ENCODE measurements at regions not wholly inside any gene's neighbourhood (a gene's known extent, or its start where the extent isn't known, plus 50 kb on each side); places are given as distances from the start of the nearest gene placed in this dataset.

DNA sequence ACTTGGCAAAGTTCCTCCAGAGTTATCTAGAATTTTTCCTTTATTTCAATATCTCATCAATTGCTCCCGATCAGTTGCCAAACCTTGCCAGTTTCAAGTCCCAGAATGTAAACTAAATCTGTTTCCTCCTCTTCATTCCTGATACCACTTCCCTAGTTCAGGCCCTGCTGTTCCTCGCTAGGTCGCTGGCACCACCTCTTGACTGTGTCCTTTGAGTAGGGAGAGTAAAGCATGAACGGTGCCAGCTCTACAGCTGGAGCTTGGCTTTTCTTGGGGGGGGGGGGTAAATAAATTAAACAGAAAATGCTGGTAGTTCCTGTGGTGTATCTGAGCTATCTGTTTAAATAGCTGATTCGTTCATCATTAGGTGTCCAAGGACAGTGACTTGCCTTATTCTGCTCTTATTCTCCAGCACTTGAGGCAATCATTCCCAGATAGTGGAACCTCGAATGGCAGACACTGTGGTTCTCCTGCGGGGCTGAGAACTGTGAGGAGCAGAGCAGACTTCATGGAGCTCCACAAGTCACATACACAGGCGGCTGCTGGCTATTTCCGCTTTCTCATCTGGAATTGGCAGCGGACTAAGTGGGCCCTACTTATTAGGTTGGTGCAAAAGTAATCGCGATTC lies 168.3 kb upstream of the FAT1 start:
- H3K4me3 Mint-ChIP-seq (ENCODE audit: low read depth): no peak overlapping the region

DNA sequence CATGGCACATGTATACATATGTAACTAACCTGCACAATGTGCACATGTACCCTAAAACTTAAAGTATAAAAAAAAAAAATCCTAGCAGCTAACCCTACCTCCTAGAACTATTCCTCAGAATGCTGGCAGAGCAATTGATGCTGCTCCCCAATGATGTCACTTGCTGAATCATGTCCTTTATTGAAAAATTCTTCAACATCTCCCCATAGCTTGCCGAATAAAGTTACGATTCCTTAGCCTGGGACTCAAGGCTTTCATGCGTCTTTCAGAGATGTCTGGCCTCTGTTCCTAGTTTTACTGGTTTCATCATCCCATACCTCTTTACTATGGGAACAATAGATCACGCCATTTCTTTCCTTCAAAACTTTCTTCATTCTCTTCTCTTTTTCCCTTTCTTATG lies 174.7 kb upstream of the FAT1 start:
- Mint-ChIP-seq H3K36me3 (ENCODE audit: low read depth) (no peaks in the 10 kb centered on the region), H3K4me1 (ENCODE audit: low read depth) (no peaks in the 10 kb centered on the region), H3K27me3 (ENCODE audit: low read depth) (no peaks in the 10 kb centered on the region), H3K9me3 (peaks cover 37% of the 10 kb centered on the region), H3K4me3 (ENCODE audit: low read depth) (no peak overlapping the region), H3K27ac (no peak overlapping the region)
- no peak for DNase-seq (ENCODE audit: low spot score)
- intact Hi-C loops (cut with micrococcal nuclease): no loop called here

More for the DNA sequence above, 168.3 kb upstream of the FAT1 start:
- Mint-ChIP-seq H3K36me3 (ENCODE audit: low read depth) (no peaks in the 10 kb centered on the region), H3K9me3 (peaks cover 45% of the 10 kb centered on the region), H3K27ac (no peak overlapping the region), H3K4me1 (ENCODE audit: low read depth) (no peaks in the 10 kb centered on the region), H3K27me3 (ENCODE audit: low read depth) (no peaks in the 10 kb centered on the region)
- no peak for DNase-seq (ENCODE audit: low spot score)
- intact Hi-C loops (cut with micrococcal nuclease): no loop called here

DNA sequence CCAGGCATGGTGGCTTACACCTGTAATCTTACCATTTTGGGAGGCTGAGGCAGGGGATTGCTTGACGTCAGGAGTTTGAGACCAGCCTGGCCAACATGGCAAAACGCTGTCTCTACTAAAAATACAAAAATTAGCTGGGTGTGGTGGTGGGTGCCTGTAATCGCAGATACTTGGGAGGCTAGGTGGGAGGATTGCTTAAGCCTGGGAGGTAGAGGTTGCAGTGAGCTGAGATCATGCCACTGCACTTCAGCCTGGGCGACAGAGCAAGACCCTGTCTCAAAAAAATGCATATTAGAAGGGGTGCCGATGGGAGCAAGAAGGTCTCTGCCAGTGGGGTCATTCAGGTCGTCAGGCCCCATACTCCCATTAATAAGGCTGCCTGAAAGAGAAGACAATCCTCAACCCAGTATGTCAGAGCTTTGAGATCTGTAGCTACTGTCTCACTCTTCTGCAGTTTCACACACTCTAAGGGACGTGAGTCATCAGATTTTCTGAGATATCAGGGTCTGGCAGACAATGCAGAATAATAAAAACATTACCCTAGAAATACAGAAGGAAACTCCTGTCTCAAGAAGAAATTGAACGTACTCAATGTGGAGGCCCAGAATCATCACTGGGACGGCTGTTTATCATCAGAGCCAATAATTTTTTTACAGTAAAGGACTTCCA lies 176.7 kb upstream of the FAT1 start:
- no peak for DNase-seq (ENCODE audit: low spot score)
- Mint-ChIP-seq H3K27ac (no peak overlapping the region), H3K27me3 (ENCODE audit: low read depth) (no peaks in the 10 kb centered on the region), H3K4me1 (ENCODE audit: low read depth) (no peaks in the 10 kb centered on the region), H3K9me3 (peaks cover 21% of the 10 kb centered on the region), H3K4me3 (ENCODE audit: low read depth) (no peak overlapping the region), H3K36me3 (ENCODE audit: low read depth) (no peaks in the 10 kb centered on the region)
- intact Hi-C loops (cut with micrococcal nuclease): no loop called here

DNA sequence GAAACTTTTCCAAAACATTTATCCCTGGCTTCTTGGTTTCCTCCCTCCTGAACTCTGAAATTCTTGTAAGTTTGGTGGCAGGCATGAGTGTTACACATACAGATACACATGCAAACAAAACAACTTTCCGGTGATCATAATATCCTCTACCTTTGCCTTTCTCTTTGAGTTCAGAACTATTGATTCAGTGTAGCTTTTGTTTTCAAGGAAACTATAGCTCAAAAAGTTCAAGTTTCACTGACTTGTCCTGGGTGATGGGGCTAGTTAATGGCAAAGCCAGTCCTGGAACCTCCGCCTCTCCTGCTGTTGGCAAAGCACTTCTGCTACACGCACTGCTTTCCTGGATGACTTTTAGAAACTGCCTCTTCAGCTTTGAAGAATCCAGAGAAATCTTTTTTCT lies 177.3 kb upstream of the FAT1 start:
- Mint-ChIP-seq H3K4me1 (ENCODE audit: low read depth) (no peaks in the 10 kb centered on the region), H3K27me3 (ENCODE audit: low read depth) (no peaks in the 10 kb centered on the region), H3K27ac (no peak overlapping the region), H3K36me3 (ENCODE audit: low read depth) (no peaks in the 10 kb centered on the region), H3K9me3 (peaks cover 24% of the 10 kb centered on the region), H3K4me3 (ENCODE audit: low read depth) (no peak overlapping the region)
- no peak for DNase-seq (ENCODE audit: low spot score)
- intact Hi-C loops (cut with micrococcal nuclease): no loop called here

DNA sequence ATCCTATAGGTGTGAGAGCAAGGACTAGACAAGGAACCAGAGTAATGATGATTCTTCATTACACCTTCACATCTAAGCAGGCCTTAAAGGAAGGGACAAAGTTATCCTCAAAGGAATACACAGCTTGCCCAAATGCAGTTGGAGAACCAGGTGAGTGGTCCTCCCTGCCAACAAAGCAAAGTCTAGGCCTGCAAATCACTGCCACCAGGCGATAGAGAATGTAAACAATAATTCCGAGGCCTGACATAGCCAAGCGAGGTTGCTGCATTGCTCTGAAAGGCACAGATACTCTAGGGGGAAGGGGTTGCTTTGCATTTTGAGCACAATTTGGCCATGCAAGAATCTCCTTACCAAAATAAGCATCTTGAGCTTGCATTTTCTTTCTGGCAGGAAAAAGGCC lies 178.2 kb upstream of the FAT1 start:
- H3K9me3 Mint-ChIP-seq: peaks cover 22% of the 10 kb centered on the region
- intact Hi-C loops (cut with micrococcal nuclease): no loop called here
- no peak overlapping the region for H3K27ac Mint-ChIP-seq
- H3K4me3 Mint-ChIP-seq (ENCODE audit: low read depth): no peak overlapping the region
- no peaks in the 10 kb centered on the region for H3K36me3 Mint-ChIP-seq (ENCODE audit: low read depth)
- no peaks in the 10 kb centered on the region for H3K4me1 Mint-ChIP-seq (ENCODE audit: low read depth)
- DNase-seq (ENCODE audit: low spot score): no peak
- no peaks in the 10 kb centered on the region for H3K27me3 Mint-ChIP-seq (ENCODE audit: low read depth)

DNA sequence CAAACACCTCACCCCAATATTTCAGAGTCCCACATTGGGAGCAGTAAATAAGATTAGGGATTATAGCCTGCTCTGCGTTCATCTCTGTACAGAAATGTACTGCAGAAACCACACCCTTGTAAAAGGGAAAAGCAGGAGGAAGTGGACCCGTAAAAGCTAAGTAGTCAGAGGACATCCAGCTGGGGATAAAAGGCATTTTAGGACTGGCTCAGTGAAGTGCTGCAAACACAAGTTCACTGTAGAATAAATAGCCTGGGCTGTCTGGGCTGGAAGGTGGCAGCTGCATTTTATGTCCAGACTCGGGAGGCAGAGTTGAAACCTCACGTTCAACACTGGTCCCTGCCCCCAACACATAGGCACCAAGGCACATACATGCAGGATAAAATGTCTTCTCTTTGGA lies 178.7 kb upstream of the FAT1 start:
- intact Hi-C loops (cut with micrococcal nuclease): no loop called here
- Mint-ChIP-seq H3K4me3 (ENCODE audit: low read depth) (no peak overlapping the region), H3K9me3 (peaks cover 23% of the 10 kb centered on the region), H3K36me3 (ENCODE audit: low read depth) (no peaks in the 10 kb centered on the region), H3K27me3 (ENCODE audit: low read depth) (no peaks in the 10 kb centered on the region), H3K4me1 (ENCODE audit: low read depth) (no peaks in the 10 kb centered on the region), H3K27ac (no peak overlapping the region)
- no peak for DNase-seq (ENCODE audit: low spot score)

DNA sequence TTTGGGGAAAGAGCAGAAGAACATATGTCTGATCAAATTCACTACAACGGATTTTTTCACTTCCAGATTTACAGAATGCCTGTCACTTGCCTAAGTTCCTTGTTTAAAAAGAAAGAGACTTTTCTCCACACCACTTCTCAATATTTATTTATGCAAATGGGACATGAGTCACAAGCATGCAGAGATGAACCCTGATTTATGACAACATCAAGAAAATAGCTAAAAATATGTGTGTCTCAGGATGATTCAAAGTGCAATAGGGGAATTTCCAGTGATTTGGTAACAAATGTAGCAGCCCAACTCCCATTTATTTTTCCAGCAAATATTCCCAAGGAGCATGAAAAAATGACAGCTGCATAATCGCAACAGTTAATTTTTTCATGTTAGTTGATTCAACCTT lies 180.4 kb upstream of the FAT1 start:
- no peak for DNase-seq (ENCODE audit: low spot score)
- Mint-ChIP-seq H3K4me3 (ENCODE audit: low read depth) (no peak overlapping the region), H3K27me3 (ENCODE audit: low read depth) (no peaks in the 10 kb centered on the region), H3K27ac (no peak overlapping the region), H3K36me3 (ENCODE audit: low read depth) (no peaks in the 10 kb centered on the region), H3K9me3 (peaks cover 24% of the 10 kb centered on the region), H3K4me1 (ENCODE audit: low read depth) (no peaks in the 10 kb centered on the region)
- intact Hi-C loops (cut with micrococcal nuclease): no loop called here

DNA sequence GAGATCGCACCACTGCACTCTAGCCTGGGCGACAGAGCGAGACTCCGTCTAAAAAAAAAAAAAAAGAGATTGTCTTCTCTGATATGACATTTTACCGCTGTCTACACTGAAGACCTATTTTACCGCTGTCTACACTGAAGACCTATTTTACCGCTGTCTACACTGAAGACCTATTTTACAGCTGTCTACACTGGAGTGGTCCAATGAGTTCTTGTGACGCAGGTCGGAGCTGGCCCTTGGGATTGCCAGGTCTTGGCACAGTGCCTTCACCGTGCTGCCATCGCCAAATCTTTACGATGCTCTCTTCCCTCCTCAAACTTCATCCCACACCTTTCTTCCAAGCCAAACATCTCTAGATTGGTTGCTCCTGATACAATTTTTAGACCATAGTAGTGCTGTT lies 183.1 kb upstream of the FAT1 start:
- DNase-seq (ENCODE audit: low spot score): no peak
- intact Hi-C loops (cut with micrococcal nuclease): no loop called here
- H3K4me1 Mint-ChIP-seq (ENCODE audit: low read depth): no peaks in the 10 kb centered on the region
- no peak overlapping the region for H3K4me3 Mint-ChIP-seq (ENCODE audit: low read depth)
- H3K27ac Mint-ChIP-seq: no peak overlapping the region
- no peaks in the 10 kb centered on the region for H3K27me3 Mint-ChIP-seq (ENCODE audit: low read depth)
- peaks cover 23% of the 10 kb centered on the region for H3K9me3 Mint-ChIP-seq
- no peaks in the 10 kb centered on the region for H3K36me3 Mint-ChIP-seq (ENCODE audit: low read depth)

DNA sequence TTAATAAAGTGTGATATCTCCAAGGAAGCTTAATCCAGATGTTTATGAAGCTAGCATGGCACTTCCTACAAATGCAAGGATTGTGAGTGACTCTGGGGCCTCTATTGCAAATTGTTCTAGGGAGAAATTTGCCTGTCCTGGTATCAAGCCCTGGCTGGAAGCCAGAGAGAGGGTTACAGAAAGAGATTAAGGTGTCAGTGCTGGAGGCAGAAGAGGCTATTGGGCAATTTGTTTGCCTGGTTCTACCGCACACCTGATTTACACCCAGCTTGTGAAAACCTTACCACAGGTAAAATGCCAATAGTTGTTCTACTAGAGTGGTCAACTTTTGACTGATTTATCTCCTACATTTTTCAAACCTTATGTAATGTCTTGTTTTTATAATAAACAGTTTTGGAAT lies 186.7 kb upstream of the FAT1 start:
- no peak for DNase-seq (ENCODE audit: low spot score)
- Mint-ChIP-seq H3K36me3 (ENCODE audit: low read depth) (no peaks in the 10 kb centered on the region), H3K4me1 (ENCODE audit: low read depth) (no peaks in the 10 kb centered on the region), H3K9me3 (peaks cover 31% of the 10 kb centered on the region), H3K27ac (no peak overlapping the region), H3K4me3 (ENCODE audit: low read depth) (no peak overlapping the region), H3K27me3 (ENCODE audit: low read depth) (no peaks in the 10 kb centered on the region)
- intact Hi-C loops (cut with micrococcal nuclease): no loop called here

DNA sequence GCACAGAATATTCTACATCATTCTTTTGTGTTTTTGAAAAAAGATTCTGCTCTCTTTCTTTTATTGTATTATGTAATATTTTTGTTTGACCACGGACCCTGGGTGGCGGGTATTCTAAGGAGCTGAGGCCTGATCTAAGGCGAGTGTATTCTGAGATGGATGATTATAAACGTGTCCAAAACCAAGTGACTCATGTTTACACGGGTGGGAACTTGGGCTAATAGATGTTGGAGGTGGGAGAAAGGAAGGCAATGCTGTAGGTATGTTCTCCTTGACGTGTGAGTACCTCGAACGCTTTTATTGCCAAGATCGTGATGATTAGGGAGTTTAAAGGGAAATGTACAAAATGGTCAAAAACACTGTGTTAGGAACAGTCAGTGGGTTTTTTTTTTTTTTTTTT lies 188.9 kb upstream of the FAT1 start:
- Mint-ChIP-seq H3K36me3 (ENCODE audit: low read depth) (no peaks in the 10 kb centered on the region), H3K4me3 (ENCODE audit: low read depth) (no peak overlapping the region), H3K27me3 (ENCODE audit: low read depth) (no peaks in the 10 kb centered on the region), H3K4me1 (ENCODE audit: low read depth) (no peaks in the 10 kb centered on the region), H3K9me3 (peaks cover 19% of the 10 kb centered on the region), H3K27ac (no peak overlapping the region)
- intact Hi-C loops (cut with micrococcal nuclease): no loop called here
- no peak for DNase-seq (ENCODE audit: low spot score)

DNA sequence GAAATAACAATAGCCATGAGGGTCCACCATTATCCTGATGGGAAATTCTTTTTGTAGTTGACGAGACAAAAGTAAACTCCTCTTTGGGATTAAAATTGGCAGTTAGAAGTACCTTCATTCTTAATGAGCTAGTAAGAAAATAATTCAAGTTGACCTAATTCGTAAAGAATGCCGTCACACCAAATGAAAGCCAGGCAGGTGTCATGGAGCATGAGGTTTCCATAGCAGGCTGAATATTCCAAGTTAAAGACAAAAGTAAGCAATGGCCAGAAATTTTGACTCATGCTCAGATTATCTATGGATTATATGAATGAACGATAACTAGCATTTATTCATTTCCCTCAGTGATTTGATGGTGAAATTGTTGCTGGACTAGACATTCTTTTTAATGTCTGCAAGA lies 192.2 kb upstream of the FAT1 start:
- H3K27ac Mint-ChIP-seq: no peak overlapping the region
- no peaks in the 10 kb centered on the region for H3K27me3 Mint-ChIP-seq (ENCODE audit: low read depth)
- intact Hi-C loops (cut with micrococcal nuclease): no loop called here
- no peaks in the 10 kb centered on the region for H3K36me3 Mint-ChIP-seq (ENCODE audit: low read depth)
- no peaks in the 10 kb centered on the region for H3K4me1 Mint-ChIP-seq (ENCODE audit: low read depth)
- no peak for DNase-seq (ENCODE audit: low spot score)
- peaks cover 15% of the 10 kb centered on the region for H3K9me3 Mint-ChIP-seq
- H3K4me3 Mint-ChIP-seq (ENCODE audit: low read depth): no peak overlapping the region

DNA sequence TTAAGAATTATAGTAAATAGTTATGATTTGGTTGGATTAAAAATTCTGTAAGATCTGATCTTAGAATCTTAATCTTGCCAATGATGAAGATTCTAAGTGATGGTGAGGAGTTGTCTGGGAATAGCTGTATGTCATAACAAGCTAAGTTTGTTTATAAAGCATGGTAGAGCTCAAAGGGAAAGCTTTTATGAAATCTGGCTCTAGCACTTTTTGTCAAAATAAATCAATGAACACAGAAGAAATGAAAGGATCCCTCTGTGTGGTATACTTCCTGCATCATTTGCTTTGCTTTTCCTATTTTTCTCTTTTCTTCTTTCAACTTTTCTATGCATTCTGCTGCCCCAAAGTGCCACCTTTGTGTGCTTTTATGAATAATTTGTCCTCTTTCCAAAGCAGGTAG lies 193.5 kb upstream of the FAT1 start:
- no peaks in the 10 kb centered on the region for H3K27me3 Mint-ChIP-seq (ENCODE audit: low read depth)
- DNase-seq (ENCODE audit: low spot score): no peak
- no peak overlapping the region for H3K27ac Mint-ChIP-seq
- no peaks in the 10 kb centered on the region for H3K4me1 Mint-ChIP-seq (ENCODE audit: low read depth)
- H3K36me3 Mint-ChIP-seq (ENCODE audit: low read depth): no peaks in the 10 kb centered on the region
- H3K4me3 Mint-ChIP-seq (ENCODE audit: low read depth): no peak overlapping the region
- H3K9me3 Mint-ChIP-seq: peaks cover 15% of the 10 kb centered on the region
- intact Hi-C loops (cut with micrococcal nuclease): no loop called here

DNA sequence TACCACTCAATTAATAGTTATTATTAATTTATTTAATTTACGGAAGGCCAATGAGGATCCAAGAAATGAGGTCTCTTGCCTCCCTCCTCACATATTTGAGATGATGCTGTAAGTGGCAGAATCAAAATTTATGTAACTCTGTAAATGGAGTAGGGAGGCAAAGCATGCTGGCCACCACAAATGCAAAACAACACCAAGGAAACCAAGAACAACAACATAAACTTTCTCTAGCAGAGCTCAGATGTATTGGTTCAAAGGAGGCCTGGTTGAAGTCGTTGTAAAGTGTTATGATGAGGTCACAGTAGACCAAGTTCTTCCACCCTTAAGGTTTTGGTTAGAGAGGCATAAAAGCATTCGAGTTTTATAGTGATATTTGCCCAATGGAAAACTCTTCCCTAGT lies 194.8 kb upstream of the FAT1 start:
- intact Hi-C loops (cut with micrococcal nuclease): no loop called here
- no peak for DNase-seq (ENCODE audit: low spot score)
- no peaks in the 10 kb centered on the region for H3K27me3 Mint-ChIP-seq (ENCODE audit: low read depth)
- no peaks in the 10 kb centered on the region for H3K4me1 Mint-ChIP-seq (ENCODE audit: low read depth)
- no peak overlapping the region for H3K27ac Mint-ChIP-seq
- H3K36me3 Mint-ChIP-seq (ENCODE audit: low read depth): no peaks in the 10 kb centered on the region
- H3K4me3 Mint-ChIP-seq (ENCODE audit: low read depth): no peak overlapping the region
- peaks cover 8% of the 10 kb centered on the region for H3K9me3 Mint-ChIP-seq

DNA sequence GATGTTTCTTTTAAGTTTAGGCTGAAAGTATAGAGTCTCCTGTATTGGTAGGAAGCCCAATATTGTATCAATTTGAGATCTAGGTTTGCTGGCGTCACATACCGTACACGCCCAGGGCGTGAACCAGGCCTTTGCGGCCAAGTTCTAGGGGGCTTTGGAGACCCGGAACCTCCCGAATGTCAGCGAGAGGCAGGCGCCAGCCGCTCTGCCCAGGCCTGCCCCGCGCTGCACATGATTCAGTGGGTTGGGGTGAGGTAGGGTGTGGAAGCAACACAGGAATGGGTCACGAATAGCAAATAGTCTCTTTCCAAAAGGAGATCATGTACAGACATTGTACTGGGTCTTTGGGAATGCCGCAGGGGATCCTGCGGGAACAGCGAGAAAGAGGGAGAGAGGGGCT lies 195.7 kb upstream of the FAT1 start:
- intact Hi-C loops (cut with micrococcal nuclease): no loop called here
- no peaks in the 10 kb centered on the region for H3K36me3 Mint-ChIP-seq (ENCODE audit: low read depth)
- no peak overlapping the region for H3K4me3 Mint-ChIP-seq (ENCODE audit: low read depth)
- DNase-seq (ENCODE audit: low spot score): no peak
- peaks cover 11% of the 10 kb centered on the region for H3K9me3 Mint-ChIP-seq
- H3K4me1 Mint-ChIP-seq (ENCODE audit: low read depth): no peaks in the 10 kb centered on the region
- no peaks in the 10 kb centered on the region for H3K27me3 Mint-ChIP-seq (ENCODE audit: low read depth)
- H3K27ac Mint-ChIP-seq: no peak overlapping the region

Measured in activated T-helper 2 cell treated with anti-CD3 and anti-CD28 coated beads, Interferon-gamma antibody, Interleukin-2, Interleukin-4, amounts not matched to agents 10 μg/mL and 5 μg/mL and 100 μg/mL, durations not matched to agents 14 hours and 24 hours and 36 hours (primary cell).